ENCODE measurements at regions not wholly inside any gene's neighbourhood (a gene's known extent, or its start where the extent isn't known, plus 50 kb on each side); places are given as distances from the start of the nearest gene placed in this dataset.

- no peak for DNase-seq (ENCODE audit: extremely low read depth, low read depth)
- H3K4me3 ChIP-seq (replicated peaks; ENCODE audit: low read depth, low read length), result no peak overlapping the region
- TF ChIP-seq CTCF (IDR thresholded peaks at IDR 0.05; ENCODE audit: low read depth, low read length, missing control alignments), result no peak
Observed at GRCh38 chr6:16973545-16974386, 128.1 kb upstream of the STMND1 start.

GRCh38 chr6:16973051-16973450 lies 128.8 kb upstream of the STMND1 start:
- TF ChIP-seq CTCF (IDR thresholded peaks at IDR 0.05; ENCODE audit: low read depth, low read length, missing control alignments), result no peak
- DNase-seq (ENCODE audit: extremely low read depth, low read depth), result no peak
- H3K4me3 ChIP-seq (replicated peaks; ENCODE audit: low read depth, low read length), result no peak overlapping the region

GRCh38 chr6:16972535-16972934 lies 129.3 kb upstream of the STMND1 start:
- DNase-seq (ENCODE audit: extremely low read depth, low read depth), result no peak
- no peak overlapping the region for H3K4me3 ChIP-seq (replicated peaks; ENCODE audit: low read depth, low read length)
- no peak for TF ChIP-seq CTCF (IDR thresholded peaks at IDR 0.05; ENCODE audit: low read depth, low read length, missing control alignments)

- no peak for TF ChIP-seq CTCF (IDR thresholded peaks at IDR 0.05; ENCODE audit: low read depth, low read length, missing control alignments)
- H3K4me3 ChIP-seq (replicated peaks; ENCODE audit: low read depth, low read length), result no peak overlapping the region
- no peak for DNase-seq (ENCODE audit: extremely low read depth, low read depth)
Observed at GRCh38 chr6:16969699-16970655, 131.9 kb upstream of the STMND1 start.

- no peak for DNase-seq (ENCODE audit: extremely low read depth, low read depth)
- TF ChIP-seq CTCF (IDR thresholded peaks at IDR 0.05; ENCODE audit: low read depth, low read length, missing control alignments), result no peak
- no peak overlapping the region for H3K4me3 ChIP-seq (replicated peaks; ENCODE audit: low read depth, low read length)
Observed at GRCh38 chr6:16968101-16968500, 133.7 kb upstream of the STMND1 start.

GRCh38 chr6:16967470-16967817 lies 134.4 kb upstream of the STMND1 start:
- no peak overlapping the region for H3K4me3 ChIP-seq (replicated peaks; ENCODE audit: low read depth, low read length)
- no peak for DNase-seq (ENCODE audit: extremely low read depth, low read depth)
- no peak for TF ChIP-seq CTCF (IDR thresholded peaks at IDR 0.05; ENCODE audit: low read depth, low read length, missing control alignments)

All from HFF-Myc (cell line).